GM12872 (cell line): ENCODE measurements at regions not wholly inside any gene's neighbourhood (a gene's known extent, or its start where the extent isn't known, plus 50 kb on each side); places are given as distances from the start of the nearest gene placed in this dataset.

Source experiments
- TF ChIP-seq, protein P1 (sequence below): IDR thresholded peaks from 3 replicates; pipeline ENCODE4 v1.5.1; 2011; ENCODE audit warnings: low read depth, mild to moderate bottlenecking, low read length, moderate library complexity; ENCODE audit not compliant: insufficient read depth

GRCh38 chr6:121971931-121972335 lies 427.5 kb upstream of the HSF2 start:
- TF ChIP-seq, protein P1, sequence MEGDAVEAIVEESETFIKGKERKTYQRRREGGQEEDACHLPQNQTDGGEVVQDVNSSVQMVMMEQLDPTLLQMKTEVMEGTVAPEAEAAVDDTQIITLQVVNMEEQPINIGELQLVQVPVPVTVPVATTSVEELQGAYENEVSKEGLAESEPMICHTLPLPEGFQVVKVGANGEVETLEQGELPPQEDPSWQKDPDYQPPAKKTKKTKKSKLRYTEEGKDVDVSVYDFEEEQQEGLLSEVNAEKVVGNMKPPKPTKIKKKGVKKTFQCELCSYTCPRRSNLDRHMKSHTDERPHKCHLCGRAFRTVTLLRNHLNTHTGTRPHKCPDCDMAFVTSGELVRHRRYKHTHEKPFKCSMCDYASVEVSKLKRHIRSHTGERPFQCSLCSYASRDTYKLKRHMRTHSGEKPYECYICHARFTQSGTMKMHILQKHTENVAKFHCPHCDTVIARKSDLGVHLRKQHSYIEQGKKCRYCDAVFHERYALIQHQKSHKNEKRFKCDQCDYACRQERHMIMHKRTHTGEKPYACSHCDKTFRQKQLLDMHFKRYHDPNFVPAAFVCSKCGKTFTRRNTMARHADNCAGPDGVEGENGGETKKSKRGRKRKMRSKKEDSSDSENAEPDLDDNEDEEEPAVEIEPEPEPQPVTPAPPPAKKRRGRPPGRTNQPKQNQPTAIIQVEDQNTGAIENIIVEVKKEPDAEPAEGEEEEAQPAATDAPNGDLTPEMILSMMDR: no peak

DNA sequence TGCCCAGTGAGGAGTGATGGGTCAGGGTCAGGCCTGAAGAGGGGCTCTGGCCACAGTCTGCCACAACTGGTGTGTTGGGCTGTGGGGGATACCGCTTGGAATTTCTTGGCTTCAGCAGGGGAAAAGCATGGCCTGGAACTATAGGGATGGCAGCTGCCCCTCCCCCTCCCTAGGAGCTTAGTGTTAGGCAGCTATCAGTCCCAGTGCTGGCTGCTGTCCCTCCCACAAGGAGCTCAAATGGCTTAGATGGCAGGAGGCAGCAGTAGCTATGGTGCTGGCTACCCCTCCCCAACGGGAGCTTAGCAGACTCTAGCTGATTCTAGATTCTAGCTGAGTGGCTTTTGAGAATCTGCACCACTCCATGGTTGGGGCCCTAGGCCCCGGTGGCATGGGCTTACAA lies 414.5 kb upstream of the HSF2 start:
- TF ChIP-seq, protein P1: no peak

GRCh38 chr6:121993362-121993761 lies 406.1 kb upstream of the HSF2 start:
- TF ChIP-seq, protein P1: no peak

- TF ChIP-seq, protein P1: no peak
These were observed 404.5 kb upstream of the HSF2 start for GRCh38 chr6:121994919-121995318.

DNA sequence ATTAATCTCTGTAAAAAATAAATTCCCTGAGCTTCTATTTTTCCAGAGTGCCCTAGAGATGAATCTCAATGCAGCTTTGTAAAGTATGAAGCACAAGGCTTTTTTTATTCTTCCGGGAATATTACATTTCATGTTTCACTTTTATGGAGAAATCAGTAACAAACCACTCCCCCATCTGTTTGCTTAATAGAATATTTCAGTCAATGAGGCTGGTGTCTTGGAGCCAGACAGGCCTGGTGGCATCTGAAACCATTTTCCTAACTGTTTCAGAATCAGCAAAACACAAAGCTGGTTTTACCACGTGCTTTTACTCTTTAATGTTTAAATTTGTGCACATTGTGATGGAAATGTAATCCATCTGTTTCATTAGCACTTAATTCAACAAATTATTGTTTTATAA lies 400.8 kb upstream of the HSF2 start:
- TF ChIP-seq, protein P1: no peak

- TF ChIP-seq, protein P1: no peak
These were observed 399.9 kb upstream of the HSF2 start for GRCh38 chr6:121999456-122000065.

GRCh38 chr6:122005661-122006060 lies 393.8 kb upstream of the HSF2 start:
- TF ChIP-seq, protein P1: no peak

DNA sequence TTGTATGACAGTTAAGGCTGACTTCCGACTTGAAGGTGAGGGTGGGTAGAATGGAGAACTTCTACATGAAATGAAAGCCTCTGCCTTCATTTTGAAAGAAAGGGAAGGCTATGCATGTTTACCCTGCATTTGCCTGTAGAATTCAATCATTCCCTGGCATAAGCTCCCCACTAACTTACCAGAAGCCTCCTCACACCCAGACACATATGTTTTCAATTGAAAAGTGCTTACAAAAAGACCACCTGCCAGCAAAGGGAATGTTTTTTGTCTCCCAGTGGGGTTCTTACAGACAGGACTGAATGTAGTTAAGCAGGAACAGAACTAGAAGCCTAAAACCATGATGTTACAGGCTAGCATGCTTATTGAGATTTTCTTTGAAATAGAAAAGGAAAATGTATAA lies 392.1 kb upstream of the HSF2 start:
- TF ChIP-seq, protein P1: no peak
